ENCODE measurements at regions not wholly inside any gene's neighbourhood (a gene's known extent, or its start where the extent isn't known, plus 50 kb on each side); places are given as distances from the start of the nearest gene placed in this dataset.
A peak's percentile ranks its signal among the peaks of the same experiment; 100 is the strongest.

GRCh38 chr11:69947059-69947792 lies 128.0 kb upstream of the FGF3 start:
- no peaks in the 10 kb centered on the region for H3K27me3 ChIP-seq (ENCODE audit: insufficient read depth, low read depth, severe bottlenecking)
- TF ChIP-seq CTCF (IDR thresholded peaks at IDR 0.05; ENCODE audit: low read depth, low read length): no peak
- no peak for DNase-seq
- peaks cover 5% of the 10 kb centered on the region for H3K9me3 ChIP-seq (ENCODE audit: severe bottlenecking)
- H3K36me3 ChIP-seq: no peaks in the 10 kb centered on the region
- H3K27ac ChIP-seq: no peak overlapping the region
- no peak overlapping the region for H3K4me3 ChIP-seq (ENCODE audit: low read depth, low read length)

- Histone ChIP-seq H3K4me3 (ENCODE audit: low read depth, low read length) (no peak overlapping the region), H3K9me3 (ENCODE audit: severe bottlenecking) (peaks cover 5% of the 10 kb centered on the region), H3K27ac (no peak overlapping the region), H3K27me3 (ENCODE audit: insufficient read depth, low read depth, severe bottlenecking) (no peaks in the 10 kb centered on the region), H3K36me3 (no peaks in the 10 kb centered on the region)
- no peak for TF ChIP-seq CTCF (IDR thresholded peaks at IDR 0.05; ENCODE audit: low read depth, low read length)
- no peak for DNase-seq
Observed at GRCh38 chr11:69947793-69948255, 128.6 kb upstream of the FGF3 start.

GRCh38 chr11:69948256-69949141 lies 129.3 kb upstream of the FGF3 start:
- peaks cover 5% of the 10 kb centered on the region for H3K9me3 ChIP-seq (ENCODE audit: severe bottlenecking)
- H3K4me3 ChIP-seq (ENCODE audit: low read depth, low read length): no peak overlapping the region
- H3K36me3 ChIP-seq: no peaks in the 10 kb centered on the region
- 0 out of 2 replicates have a peak, but pooled peaks have one; percentile 16 for TF ChIP-seq CTCF (IDR thresholded peaks at IDR 0.05; ENCODE audit: low read depth, low read length)
- no peaks in the 10 kb centered on the region for H3K27me3 ChIP-seq (ENCODE audit: insufficient read depth, low read depth, severe bottlenecking)
- DNase-seq: no peak
- no peak overlapping the region for H3K27ac ChIP-seq

GRCh38 chr11:69949327-69949726 lies 128.8 kb upstream of the ANO1 start:
- Histone ChIP-seq H3K9me3 (ENCODE audit: severe bottlenecking) (peaks cover 5% of the 10 kb centered on the region), H3K36me3 (no peaks in the 10 kb centered on the region), H3K27me3 (ENCODE audit: insufficient read depth, low read depth, severe bottlenecking) (no peaks in the 10 kb centered on the region), H3K27ac (no peak overlapping the region), H3K4me3 (ENCODE audit: low read depth, low read length) (no peak overlapping the region)
- DNase-seq: no peak
- no peak for TF ChIP-seq CTCF (IDR thresholded peaks at IDR 0.05; ENCODE audit: low read depth, low read length)

GRCh38 chr11:69950120-69950519 lies 128.0 kb upstream of the ANO1 start:
- Histone ChIP-seq H3K9me3 (ENCODE audit: severe bottlenecking) (peaks cover 5% of the 10 kb centered on the region), H3K27me3 (ENCODE audit: insufficient read depth, low read depth, severe bottlenecking) (no peaks in the 10 kb centered on the region), H3K36me3 (no peaks in the 10 kb centered on the region), H3K27ac (no peak overlapping the region), H3K4me3 (ENCODE audit: low read depth, low read length) (no peak overlapping the region)
- peak; percentile 77 for DNase-seq
- peak; percentile 97 for TF ChIP-seq CTCF (IDR thresholded peaks at IDR 0.05; ENCODE audit: low read depth, low read length)
